IMR-90 (cell line): ENCODE measurements at regions not wholly inside any gene's neighbourhood (a gene's known extent, or its start where the extent isn't known, plus 50 kb on each side); places are given as distances from the start of the nearest gene placed in this dataset.

Source experiments
- ATAC-seq: fragments of 200-7000 bp; cut with Tn5 transposase; 2 replicates; pipeline ENCODE4 v1.9.1; 2020; ENCODE audit warnings: low read depth, mild to moderate bottlenecking, moderate library complexity
- BruUV-seq: library from RNA; stranded (reverse); fragments of 400-500 nt; replicated peaks from 2 replicates; lab custom pipeline; 2021; lab: Mats Ljungman, UMichigan
- CTCF ChIA-PET: fragments of 300-600 bp; formaldehyde crosslinking; extraction: SDS; loops from one replicate; lab custom pipeline; 2021; ENCODE audit warnings: antibody characterized with exemption; lab: Yijun Ruan, JAX
- POLR2A ChIA-PET: fragments of 300-600 bp; sonication (Branson Sonifier 250); formaldehyde crosslinking; loops from one replicate; lab custom pipeline; 2022; ENCODE audit warnings: antibody characterized with exemption; ENCODE audit not compliant: unreplicated experiment; lab: Charles Lee
- DNase-seq: peaks from one replicate; pipeline ENCODE4 v3.0.0; 2013
- H2AFZ ChIP-seq: replicated peaks from 2 replicates; pipeline ENCODE3; 2013; ENCODE audit warnings: low read length, mild to moderate bottlenecking; ENCODE audit not compliant: poor library complexity
- H2AK5ac ChIP-seq: 2 replicates; pipeline ENCODE4 v1.6.1; 2013; ENCODE audit warnings: low read depth, low read length, inconsistent platforms
- H2AK9ac ChIP-seq: replicated peaks from 2 replicates; pipeline ENCODE3; 2013; ENCODE audit warnings: mild to moderate bottlenecking, low read depth, low read length, moderate library complexity; ENCODE audit not compliant: poor library complexity
- H2BK120ac ChIP-seq: 2 replicates; pipeline ENCODE4 v1.6.1; 2013; ENCODE audit warnings: low read depth, low read length, inconsistent platforms
- H2BK15ac ChIP-seq: 3 replicates; pipeline ENCODE4 v1.6.1; 2013; ENCODE audit warnings: low read depth, low read length, inconsistent platforms
- H2BK20ac ChIP-seq: 2 replicates; pipeline ENCODE4 v1.6.1; 2013; ENCODE audit warnings: low read depth, mild to moderate bottlenecking, inconsistent platforms, low read length, moderate library complexity
- H2BK5ac ChIP-seq: 2 replicates; pipeline ENCODE4 v1.6.1; 2013; ENCODE audit warnings: mild to moderate bottlenecking, low read depth, low read length, inconsistent platforms; ENCODE audit not compliant: poor library complexity, severe bottlenecking
- H3K14ac ChIP-seq: replicated peaks from 2 replicates; pipeline ENCODE4 v1.6.1; 2013; ENCODE audit warnings: low read depth, low read length, inconsistent platforms
- H3K18ac ChIP-seq: 2 replicates; pipeline ENCODE4 v1.6.1; 2013; ENCODE audit warnings: low read depth, low read length, control low read depth
- H3K23ac ChIP-seq: 2 replicates; pipeline ENCODE4 v1.6.1; 2013; ENCODE audit warnings: low read depth, low read length, inconsistent platforms
- H3K27ac ChIP-seq: 2 replicates; pipeline ENCODE4 v1.5.1; 2013; ENCODE audit warnings: mild to moderate bottlenecking, control low read depth, low read length; ENCODE audit not compliant: insufficient read depth
- H3K27me3 ChIP-seq: 2 replicates; pipeline ENCODE4 v1.6.1; 2013; ENCODE audit warnings: low read length; ENCODE audit not compliant: control insufficient read depth, insufficient read depth
- H3K36me3 ChIP-seq: 2 replicates; pipeline ENCODE4 v1.6.1; 2013; ENCODE audit warnings: low read length, mixed read lengths; ENCODE audit not compliant: control insufficient read depth, insufficient read depth
- H3K4ac ChIP-seq: 2 replicates; pipeline ENCODE4 v1.6.1; 2013; ENCODE audit warnings: low read depth, low read length, inconsistent platforms
- H3K4me1 ChIP-seq: 2 replicates; pipeline ENCODE4 v1.6.1; 2013; ENCODE audit warnings: low read length, mixed read lengths; ENCODE audit not compliant: control insufficient read depth, insufficient read depth
- H3K4me2 ChIP-seq: 2 replicates; pipeline ENCODE4 v1.6.1; 2013; ENCODE audit warnings: low read depth, mild to moderate bottlenecking, control low read depth, low read length, moderate library complexity
- H3K4me3 ChIP-seq: 2 replicates; pipeline ENCODE4 v1.5.1; 2013; ENCODE audit warnings: low read depth, mild to moderate bottlenecking, control low read depth, low read length, moderate library complexity; ENCODE audit not compliant: insufficient read depth
- H3K56ac ChIP-seq: 2 replicates; pipeline ENCODE4 v1.6.1; 2013; ENCODE audit warnings: low read length, inconsistent platforms; ENCODE audit not compliant: insufficient read depth; ENCODE audit errors: extremely low read depth
- H3K79me1 ChIP-seq, 2 experiments: 2 replicates each; pipeline ENCODE4 v1.6.1; 2013; ENCODE audit warnings: low read length in 2 of 2, inconsistent platforms in 1 of 2, low read depth in 1 of 2
- H3K9ac ChIP-seq: 2 replicates; pipeline ENCODE4 v1.6.1; 2013; ENCODE audit warnings: low read depth, low read length, control low read depth
- H3K9me1 ChIP-seq: 2 replicates; pipeline ENCODE4 v1.6.1; 2013; ENCODE audit warnings: low read length, inconsistent platforms; ENCODE audit not compliant: insufficient read depth
- H3K9me3 ChIP-seq: 2 replicates; pipeline ENCODE4 v1.6.1; 2013; ENCODE audit warnings: low read length; ENCODE audit not compliant: control insufficient read depth, insufficient read depth
- H4K20me1 ChIP-seq: 2 replicates; pipeline ENCODE4 v1.6.1; 2013; ENCODE audit warnings: low read length, inconsistent platforms; ENCODE audit not compliant: insufficient read depth
- H4K5ac ChIP-seq: 2 replicates; pipeline ENCODE4 v1.6.1; 2013; ENCODE audit warnings: mild to moderate bottlenecking, low read depth, low read length, control low read depth
- H4K8ac ChIP-seq, 2 experiments: 2 replicates each; pipeline ENCODE4 v1.6.1; 2013; ENCODE audit warnings: low read depth in 2 of 2, low read length in 2 of 2, control low read depth in 1 of 2, inconsistent platforms in 1 of 2
- H4K91ac ChIP-seq: 2 replicates; pipeline ENCODE4 v1.6.1; 2013; ENCODE audit warnings: low read depth, low read length, inconsistent platforms; ENCODE audit not compliant: insufficient read depth
- BHLHE40 ChIP-seq: fragments of 150-350 bp; IDR thresholded peaks from 2 replicates; pipeline ENCODE4 v1.6.1; 2016; ENCODE audit warnings: mild to moderate bottlenecking, low read depth, low read length
- CEBPB ChIP-seq: IDR thresholded peaks from 2 replicates; pipeline ENCODE4 v1.6.1; 2012; ENCODE audit warnings: low read depth, low read length, improper control_type of control experiment
- CTCF ChIP-seq: conservative IDR thresholded peaks from 2 replicates; pipeline ENCODE4 v1.5.1; 2012; ENCODE audit warnings: mild to moderate bottlenecking, low read depth, low read length, improper control_type of control experiment
- ELK1 ChIP-seq: fragments of 150-350 bp; IDR thresholded peaks from 2 replicates; pipeline ENCODE4 v1.6.1; 2016; ENCODE audit warnings: low read depth, mild to moderate bottlenecking, low read length, moderate library complexity, borderline replicate concordance
- MAFK ChIP-seq: IDR thresholded peaks from 2 replicates; pipeline ENCODE4 v1.6.1; 2012; ENCODE audit warnings: low read depth, low read length, improper control_type of control experiment
- MXI1 ChIP-seq: IDR thresholded peaks from 2 replicates; pipeline ENCODE4 v1.6.1; 2012; ENCODE audit warnings: low read depth, mild to moderate bottlenecking, low read length, moderate library complexity, borderline replicate concordance
- RAD21 ChIP-seq: IDR thresholded peaks from 2 replicates; pipeline ENCODE4 v1.6.1; 2012; ENCODE audit warnings: low read length, improper control_type of control experiment
- SMC3 ChIP-seq: fragments of 150-350 bp; IDR thresholded peaks from 2 replicates; pipeline ENCODE4 v1.6.1; 2016; ENCODE audit warnings: low read depth, mild to moderate bottlenecking, antibody characterized with exemption, low read length, moderate library complexity
- WGBS, 2 experiments: methylation state at CpG; one replicate each; pipeline versions ENCODE4 v1.1.5 to v1.1.7; 2013; ENCODE audit warnings: missing lambda C conversion rate in 2 of 2; ENCODE audit not compliant: insufficient read length in 1 of 2; ENCODE audit errors: extremely low coverage in 2 of 2; 5-methylcytosine and 5-hydroxymethylcytosine counted together
- dilution Hi-C: fragments of 300-500 bp; cut with HindIII; formaldehyde crosslinking; loops from one replicate; pipeline ENCODE4 v1.14.3; 2018; ENCODE audit warnings: low sequenced_read_pairs; ENCODE audit not compliant: unreplicated experiment
- in situ Hi-C: fragments of 300-500 bp; cut with MboI; formaldehyde crosslinking; loops from 3 replicates; pipeline ENCODE4 v1.14.3; 2019; ENCODE audit warnings: low sequenced_read_pairs, inconsistent platforms, mixed read lengths
- intact Hi-C: fragments of 100-400 bp; cut with micrococcal nuclease; formaldehyde crosslinking; loops from 2 replicates; pipeline ENCODE4 v1.10.0; 2022
- TF ChIP-seq, protein P1 (sequence below): fragments of 150-350 bp; IDR thresholded peaks from 2 replicates; pipeline ENCODE4 v1.6.1; 2017; ENCODE audit warnings: mild to moderate bottlenecking, antibody characterized with exemption, low read length, low read depth

DNA sequence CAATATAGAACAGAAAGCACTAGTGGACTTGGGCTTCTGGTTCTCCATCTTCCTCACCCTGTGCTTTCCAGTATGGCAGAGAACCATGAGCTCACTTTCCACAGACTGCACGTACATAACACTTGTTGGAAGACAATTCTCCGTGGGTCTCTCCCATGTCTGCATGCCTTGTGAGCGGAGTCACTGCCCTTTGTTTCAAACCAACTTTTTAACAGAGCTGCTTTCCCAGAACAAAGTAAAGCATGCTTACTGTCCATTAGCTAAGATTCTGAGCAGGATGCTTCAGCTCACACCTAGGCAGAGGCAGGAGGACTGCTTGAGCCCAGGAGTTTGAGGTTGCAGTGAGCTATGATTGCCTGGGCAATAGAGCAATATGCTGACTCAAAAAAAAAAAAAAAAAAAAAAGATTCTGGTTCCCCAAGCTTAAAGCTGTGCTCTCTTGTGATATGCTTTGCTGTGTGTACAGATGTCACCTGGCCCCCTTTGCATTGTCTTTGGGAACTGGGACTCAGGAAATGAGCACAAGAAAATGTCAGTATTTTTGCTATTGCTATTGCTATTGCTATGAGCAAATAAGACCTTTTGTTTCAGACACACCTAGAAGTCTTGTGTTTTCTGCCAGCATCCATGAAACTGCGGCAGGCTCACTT, 54.6 kb upstream of the PTGR2 start:
- POLR2A ChIA-PET, result no interaction called here
- in situ Hi-C loops, result no loop called here
- TF ChIP-seq CTCF (no peak), BHLHE40 (no peak), SMC3 (no peak), MXI1 (no peak), RAD21 (no peak), CEBPB (no peak), MAFK (no peak), ELK1 (no peak)
- TF ChIP-seq, protein P1, sequence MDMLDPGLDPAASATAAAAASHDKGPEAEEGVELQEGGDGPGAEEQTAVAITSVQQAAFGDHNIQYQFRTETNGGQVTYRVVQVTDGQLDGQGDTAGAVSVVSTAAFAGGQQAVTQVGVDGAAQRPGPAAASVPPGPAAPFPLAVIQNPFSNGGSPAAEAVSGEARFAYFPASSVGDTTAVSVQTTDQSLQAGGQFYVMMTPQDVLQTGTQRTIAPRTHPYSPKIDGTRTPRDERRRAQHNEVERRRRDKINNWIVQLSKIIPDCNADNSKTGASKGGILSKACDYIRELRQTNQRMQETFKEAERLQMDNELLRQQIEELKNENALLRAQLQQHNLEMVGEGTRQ, result no peak

More for the DNA sequence above, 54.6 kb upstream of the PTGR2 start:
- no peaks in the 10 kb centered on the region for H4K20me1 ChIP-seq
- no TSS peak for BruUV-seq
- peaks cover 4% of the 10 kb centered on the region; the same call in 1 of the 2 replicates for H3K9me1 ChIP-seq
- H3K27ac ChIP-seq, result no peak overlapping the region
- H4K91ac ChIP-seq, result no peak overlapping the region
- intact Hi-C loops, result no loop called here
- H3K9me3 ChIP-seq, result no peaks in the 10 kb centered on the region
- no peak overlapping the region for H2BK15ac ChIP-seq
- no peaks in the 10 kb centered on the region for H3K79me1 ChIP-seq
- no peak overlapping the region for H2BK5ac ChIP-seq
- H3K4me2 ChIP-seq, result no peak overlapping the region
- H2AK9ac ChIP-seq, result no peak overlapping the region
- dilution Hi-C loops, result no loop called here
- ATAC-seq (no peak), DNase-seq (peak; percentile 37)
- H2AK5ac ChIP-seq, result 0 out of 2 replicates have a peak overlapping the region, but pooled peaks have one; percentile 3
- H3K23ac ChIP-seq, result no peak overlapping the region
- H2BK120ac ChIP-seq, result no peak overlapping the region
- H3K4me1 ChIP-seq, result peaks cover 17% of the 10 kb centered on the region
- 80% methylated on average over 1 of the region's 4 CpGs; no CpG with 5 or more reads in 1 of the 2 experiments for WGBS, 2 experiments
- H2BK20ac ChIP-seq, result 0 out of 2 replicates have a peak overlapping the region, but pooled peaks have one; percentile 18
- no peak overlapping the region for H3K56ac ChIP-seq
- H3K14ac ChIP-seq, result 0 out of 2 replicates have a peak overlapping the region, but pooled peaks have one; percentile 18
- H3K18ac ChIP-seq, result no peak overlapping the region
- H3K4ac ChIP-seq, result no peak overlapping the region
- peak overlapping the region; percentile 8 for H2AFZ ChIP-seq
- H4K5ac ChIP-seq, result no peak overlapping the region
- no peak overlapping the region for H3K4me3 ChIP-seq
- no peaks in the 10 kb centered on the region for H3K27me3 ChIP-seq
- H3K9ac ChIP-seq, result no peak overlapping the region
- CTCF ChIA-PET, result interaction anchor here (0.6 to 1.8 kb wide), 2 partner anchors 8 to 41 kb away, joined by 3 to 4 read pairs; no protein-coding TSS in a partner anchor
- H4K8ac ChIP-seq, result no peak overlapping the region
- no peaks in the 10 kb centered on the region for H3K36me3 ChIP-seq
